ENCODE measurements at regions not wholly inside any gene's neighbourhood (a gene's known extent, or its start where the extent isn't known, plus 50 kb on each side); places are given as distances from the start of the nearest gene placed in this dataset.

- TF ChIP-seq, protein P1, sequence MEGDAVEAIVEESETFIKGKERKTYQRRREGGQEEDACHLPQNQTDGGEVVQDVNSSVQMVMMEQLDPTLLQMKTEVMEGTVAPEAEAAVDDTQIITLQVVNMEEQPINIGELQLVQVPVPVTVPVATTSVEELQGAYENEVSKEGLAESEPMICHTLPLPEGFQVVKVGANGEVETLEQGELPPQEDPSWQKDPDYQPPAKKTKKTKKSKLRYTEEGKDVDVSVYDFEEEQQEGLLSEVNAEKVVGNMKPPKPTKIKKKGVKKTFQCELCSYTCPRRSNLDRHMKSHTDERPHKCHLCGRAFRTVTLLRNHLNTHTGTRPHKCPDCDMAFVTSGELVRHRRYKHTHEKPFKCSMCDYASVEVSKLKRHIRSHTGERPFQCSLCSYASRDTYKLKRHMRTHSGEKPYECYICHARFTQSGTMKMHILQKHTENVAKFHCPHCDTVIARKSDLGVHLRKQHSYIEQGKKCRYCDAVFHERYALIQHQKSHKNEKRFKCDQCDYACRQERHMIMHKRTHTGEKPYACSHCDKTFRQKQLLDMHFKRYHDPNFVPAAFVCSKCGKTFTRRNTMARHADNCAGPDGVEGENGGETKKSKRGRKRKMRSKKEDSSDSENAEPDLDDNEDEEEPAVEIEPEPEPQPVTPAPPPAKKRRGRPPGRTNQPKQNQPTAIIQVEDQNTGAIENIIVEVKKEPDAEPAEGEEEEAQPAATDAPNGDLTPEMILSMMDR (IDR thresholded peaks at IDR 0.05), result no peak
- TF ChIP-seq POLR2AphosphoS5 (IDR thresholded peaks at IDR 0.05; ENCODE audit: insufficient read depth in 1 of 2, low read depth in 1 of 2), result no peak
- TF ChIP-seq POLR2A (IDR thresholded peaks at IDR 0.05), result no peak
- no peak overlapping the region for H3K27ac ChIP-seq
- DNase-seq (ENCODE audit: extremely low spot score in 2 of 2), result no peak
- H3K9me3 ChIP-seq, result no peaks in the 10 kb centered on the region
- H3K4me1 ChIP-seq, result no peaks in the 10 kb centered on the region
- H3K4me3 ChIP-seq, result no peak overlapping the region
- H3K27me3 ChIP-seq, result no peaks in the 10 kb centered on the region
- H3K36me3 ChIP-seq, result no peaks in the 10 kb centered on the region
- intact Hi-C loops (cut with DNase I), result no loop called here
Measured at GRCh38 chr22:22039286-22040074, 56.9 kb upstream of the TOP3B start.

- Histone ChIP-seq H3K4me1 (no peaks in the 10 kb centered on the region), H3K27me3 (no peaks in the 10 kb centered on the region), H3K36me3 (no peaks in the 10 kb centered on the region), H3K9me3 (no peaks in the 10 kb centered on the region), H3K27ac (no peak overlapping the region), H3K4me3 (no peak overlapping the region)
- no peak for DNase-seq (ENCODE audit: extremely low spot score in 2 of 2)
- TF ChIP-seq POLR2A (IDR thresholded peaks at IDR 0.05), result no peak
- TF ChIP-seq, protein P1 (IDR thresholded peaks at IDR 0.05), result no peak
- TF ChIP-seq POLR2AphosphoS5 (IDR thresholded peaks at IDR 0.05; ENCODE audit: insufficient read depth in 1 of 2, low read depth in 1 of 2), result no peak
- intact Hi-C loops (cut with DNase I), result no loop called here
Measured at GRCh38 chr22:22038178-22038880, 55.7 kb upstream of the TOP3B start.

- H3K27me3 ChIP-seq, result no peaks in the 10 kb centered on the region
- intact Hi-C loops (cut with DNase I), result no loop called here
Measured at GRCh38 chr22:22037740-22038139, 55.2 kb upstream of the TOP3B start.

GRCh38 chr22:22037229-22037628, 54.6 kb upstream of the TOP3B start:
- H3K27me3 ChIP-seq, result no peaks in the 10 kb centered on the region
- no peak overlapping the region for H3K4me3 ChIP-seq
- no peaks in the 10 kb centered on the region for H3K9me3 ChIP-seq
- DNase-seq (ENCODE audit: extremely low spot score in 2 of 2), result no peak
- H3K36me3 ChIP-seq, result no peaks in the 10 kb centered on the region
- no peaks in the 10 kb centered on the region for H3K4me1 ChIP-seq
- intact Hi-C loops (cut with DNase I), result no loop called here
- no peak for TF ChIP-seq POLR2A (IDR thresholded peaks at IDR 0.05)
- TF ChIP-seq, protein P1 (IDR thresholded peaks at IDR 0.05), result no peak
- TF ChIP-seq POLR2AphosphoS5 (IDR thresholded peaks at IDR 0.05; ENCODE audit: insufficient read depth in 1 of 2, low read depth in 1 of 2), result no peak
- no peak overlapping the region for H3K27ac ChIP-seq

More at GRCh38 chr22:22037740-22038139, 55.2 kb upstream of the TOP3B start:
- Histone ChIP-seq H3K36me3 (no peaks in the 10 kb centered on the region), H3K27ac (no peak overlapping the region), H3K9me3 (no peaks in the 10 kb centered on the region), H3K4me3 (no peak overlapping the region), H3K4me1 (no peaks in the 10 kb centered on the region)
- TF ChIP-seq POLR2A (IDR thresholded peaks at IDR 0.05) (no peak), POLR2AphosphoS5 (IDR thresholded peaks at IDR 0.05; ENCODE audit: insufficient read depth in 1 of 2, low read depth in 1 of 2) (no peak)
- TF ChIP-seq, protein P1 (IDR thresholded peaks at IDR 0.05), result no peak
- no peak for DNase-seq (ENCODE audit: extremely low spot score in 2 of 2)

DNA sequence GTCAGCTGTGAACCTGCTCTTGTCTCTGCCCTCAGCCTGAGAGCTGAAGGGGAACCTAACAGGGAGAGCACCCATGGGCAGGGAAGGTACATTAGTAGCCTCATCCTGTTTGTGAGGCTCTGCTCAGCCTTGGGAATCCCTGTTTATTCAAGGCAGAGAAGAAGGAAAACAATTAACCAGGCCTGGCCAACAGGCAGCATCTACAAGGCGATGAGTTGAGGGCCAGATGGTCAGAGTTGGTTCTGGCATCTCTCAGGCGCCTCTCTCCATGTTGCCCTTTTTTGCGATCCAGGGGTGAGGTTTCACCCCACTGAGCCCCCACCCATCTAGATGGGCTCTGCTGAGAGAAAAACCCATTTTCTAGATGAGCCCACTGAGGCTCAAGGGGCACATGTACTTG, 54.0 kb upstream of the TOP3B start:
- TF ChIP-seq POLR2AphosphoS5 (IDR thresholded peaks at IDR 0.05; ENCODE audit: insufficient read depth in 1 of 2, low read depth in 1 of 2) (no peak), POLR2A (IDR thresholded peaks at IDR 0.05) (no peak)
- TF ChIP-seq, protein P1 (IDR thresholded peaks at IDR 0.05), result no peak
- Histone ChIP-seq H3K4me1 (no peaks in the 10 kb centered on the region), H3K36me3 (no peaks in the 10 kb centered on the region), H3K27me3 (no peaks in the 10 kb centered on the region), H3K27ac (no peak overlapping the region), H3K9me3 (no peaks in the 10 kb centered on the region), H3K4me3 (no peak overlapping the region)
- intact Hi-C loops (cut with DNase I), result no loop called here
- DNase-seq (ENCODE audit: extremely low spot score in 2 of 2), result no peak

All from vagina (tissue), 2 donors.